ENCODE measurements at regions not wholly inside any gene's neighbourhood (a gene's known extent, or its start where the extent isn't known, plus 50 kb on each side); places are given as distances from the start of the nearest gene placed in this dataset.

- no peak for DNase-seq (ENCODE audit: low read depth, low spot score)
- Histone ChIP-seq H3K27me3 (ENCODE audit: control insufficient read depth, insufficient read depth, low read length) (no peaks in the 10 kb centered on the region), H3K27ac (ENCODE audit: low read depth, low read length) (no peak overlapping the region), H3K9me3 (ENCODE audit: control insufficient read depth, insufficient read depth, low read length) (no peaks in the 10 kb centered on the region), H3K4me3 (ENCODE audit: low read depth, low read length) (no peak overlapping the region)
- ChIA-PET POLR2A (no interaction called here), CTCF (no interaction called here)
- no peak for TF ChIP-seq CTCF (IDR thresholded peaks at IDR 0.05; ENCODE audit: low read depth, low read length)
Observed at GRCh38 chrX:68931345-68931744, 102.5 kb downstream of the EFNB1 start.

DNA sequence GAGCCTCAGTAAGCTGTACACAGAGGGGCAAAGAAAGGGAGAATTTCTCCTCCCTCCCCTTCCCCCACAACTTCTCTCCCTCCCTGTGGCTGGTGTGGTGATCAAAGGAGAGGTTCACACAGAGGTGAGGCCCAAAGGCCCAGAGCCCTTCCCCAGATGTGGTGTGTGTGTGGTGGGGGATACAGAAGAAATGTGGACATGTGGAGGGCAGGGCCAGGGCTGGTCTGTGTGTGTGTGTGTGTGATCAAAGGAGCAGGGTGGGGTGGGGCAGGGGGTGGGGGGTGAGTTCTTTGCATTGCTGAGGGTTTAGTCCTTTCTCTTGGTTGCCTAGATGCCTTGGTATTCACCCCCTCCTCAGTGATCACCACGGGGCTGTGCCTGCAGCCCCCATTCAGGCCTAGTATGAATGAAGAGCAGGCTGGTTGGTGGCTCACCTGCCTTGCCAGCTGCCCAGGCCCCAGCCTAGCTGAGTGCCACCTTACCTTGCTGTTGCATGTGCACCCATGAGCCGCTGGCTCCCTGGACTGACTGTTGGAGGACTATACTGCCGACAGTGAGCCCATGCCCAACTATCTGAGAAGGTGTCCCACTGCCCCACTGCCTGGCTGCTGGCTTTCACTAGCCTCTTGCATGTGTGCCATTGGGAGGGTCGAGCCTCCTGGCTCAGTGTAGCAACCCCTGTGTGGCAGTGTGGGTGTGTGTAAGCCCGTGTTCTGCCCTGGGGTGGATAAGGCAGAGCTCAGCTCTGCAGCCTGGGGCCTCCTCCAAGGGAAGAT, 101.9 kb downstream of the EFNB1 start:
- DNase-seq (ENCODE audit: low read depth, low spot score), result no peak
- ChIA-PET POLR2A (no interaction called here), CTCF (no interaction called here)
- no peaks in the 10 kb centered on the region for H3K27me3 ChIP-seq (ENCODE audit: control insufficient read depth, insufficient read depth, low read length)
- no peak overlapping the region for H3K4me3 ChIP-seq (ENCODE audit: low read depth, low read length)
- H3K9me3 ChIP-seq (ENCODE audit: control insufficient read depth, insufficient read depth, low read length), result no peaks in the 10 kb centered on the region
- H3K27ac ChIP-seq (ENCODE audit: low read depth, low read length), result no peak overlapping the region
- TF ChIP-seq CTCF (IDR thresholded peaks at IDR 0.05; ENCODE audit: low read depth, low read length), result no peak

DNA sequence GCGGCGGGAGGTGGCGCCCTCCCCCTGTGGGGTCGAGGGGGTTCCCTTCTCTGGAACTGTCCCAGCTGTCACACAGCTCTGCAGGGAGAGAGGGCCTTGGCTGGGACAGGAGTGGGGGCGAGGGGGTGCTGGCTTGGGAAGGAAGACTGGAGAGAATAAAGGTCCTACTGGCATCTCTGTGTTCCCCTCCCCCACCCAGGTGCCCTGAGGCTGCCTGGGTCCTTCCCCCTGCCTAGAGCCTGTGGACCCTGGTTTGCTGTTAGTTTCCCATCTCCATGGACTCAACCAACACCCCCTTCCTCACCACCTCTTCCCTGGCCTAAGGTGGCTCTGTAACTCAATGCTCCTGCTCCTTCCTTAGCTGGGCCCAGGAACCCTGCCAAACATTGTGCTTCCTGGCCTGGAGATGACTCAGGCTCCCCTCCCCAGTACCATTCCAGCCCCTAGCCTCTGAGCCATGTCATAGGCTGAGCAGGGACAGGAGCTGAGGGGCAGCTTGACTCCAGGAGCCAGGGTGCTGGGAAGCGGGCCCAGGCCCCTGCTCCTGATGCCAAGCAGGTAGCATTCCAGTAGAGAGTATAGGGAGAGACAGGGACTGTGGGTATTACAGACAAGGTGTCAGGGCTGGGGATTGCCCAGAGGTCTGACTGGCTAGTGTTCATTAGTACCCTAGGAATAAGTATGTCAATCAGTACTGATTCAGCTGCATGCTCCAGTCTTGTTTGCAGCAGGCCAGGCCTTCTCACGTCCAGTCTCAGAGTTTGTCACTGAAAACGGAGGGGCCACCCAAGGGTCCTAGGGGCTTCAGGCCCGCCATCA, 100.7 kb downstream of the EFNB1 start:
- H3K4me3 ChIP-seq (ENCODE audit: low read depth, low read length), result no peak overlapping the region
- DNase-seq (ENCODE audit: low read depth, low spot score), result peak; percentile 33
- no peaks in the 10 kb centered on the region for H3K9me3 ChIP-seq (ENCODE audit: control insufficient read depth, insufficient read depth, low read length)
- TF ChIP-seq CTCF (IDR thresholded peaks at IDR 0.05; ENCODE audit: low read depth, low read length), result no peak
- CTCF ChIA-PET, result no interaction called here
- no peak overlapping the region for H3K27ac ChIP-seq (ENCODE audit: low read depth, low read length)
- POLR2A ChIA-PET, result no interaction called here
- H3K27me3 ChIP-seq (ENCODE audit: control insufficient read depth, insufficient read depth, low read length), result no peaks in the 10 kb centered on the region

DNA sequence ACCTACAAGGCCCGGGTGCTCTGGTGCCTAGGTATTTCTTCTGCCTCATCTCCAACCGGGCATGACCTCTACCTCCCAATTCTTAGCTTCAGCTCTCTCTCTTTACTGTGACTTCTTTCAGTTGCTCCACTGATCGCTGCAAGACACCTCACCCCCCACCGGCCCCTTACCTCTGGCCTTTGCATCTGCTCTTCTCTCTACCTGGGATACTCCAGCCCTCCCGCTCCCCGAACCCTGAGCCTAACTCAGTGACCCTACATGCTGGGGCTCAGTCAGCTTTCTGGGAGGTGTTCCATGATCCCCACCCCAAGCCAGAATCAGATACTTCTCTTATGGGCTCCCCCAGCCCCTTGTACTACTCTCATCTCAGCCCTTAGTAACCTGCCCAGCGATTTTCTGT, 99.6 kb downstream of the EFNB1 start:
- Histone ChIP-seq H3K27ac (ENCODE audit: low read depth, low read length) (no peak overlapping the region), H3K27me3 (ENCODE audit: control insufficient read depth, insufficient read depth, low read length) (no peaks in the 10 kb centered on the region), H3K4me3 (ENCODE audit: low read depth, low read length) (no peak overlapping the region), H3K9me3 (ENCODE audit: control insufficient read depth, insufficient read depth, low read length) (no peaks in the 10 kb centered on the region)
- ChIA-PET POLR2A (no interaction called here), CTCF (no interaction called here)
- TF ChIP-seq CTCF (IDR thresholded peaks at IDR 0.05; ENCODE audit: low read depth, low read length), result no peak
- no peak for DNase-seq (ENCODE audit: low read depth, low spot score)

GRCh38 chrX:68927178-68927577, 98.4 kb downstream of the EFNB1 start:
- Histone ChIP-seq H3K27ac (ENCODE audit: low read depth, low read length) (no peak overlapping the region), H3K9me3 (ENCODE audit: control insufficient read depth, insufficient read depth, low read length) (no peaks in the 10 kb centered on the region), H3K27me3 (ENCODE audit: control insufficient read depth, insufficient read depth, low read length) (no peaks in the 10 kb centered on the region), H3K4me3 (ENCODE audit: low read depth, low read length) (no peak overlapping the region)
- no peak for TF ChIP-seq CTCF (IDR thresholded peaks at IDR 0.05; ENCODE audit: low read depth, low read length)
- CTCF ChIA-PET, result no interaction called here
- POLR2A ChIA-PET, result no interaction called here
- no peak for DNase-seq (ENCODE audit: low read depth, low spot score)
